ENCODE measurements at regions not wholly inside any gene's neighbourhood (a gene's known extent, or its start where the extent isn't known, plus 50 kb on each side); places are given as distances from the start of the nearest gene placed in this dataset.

DNA sequence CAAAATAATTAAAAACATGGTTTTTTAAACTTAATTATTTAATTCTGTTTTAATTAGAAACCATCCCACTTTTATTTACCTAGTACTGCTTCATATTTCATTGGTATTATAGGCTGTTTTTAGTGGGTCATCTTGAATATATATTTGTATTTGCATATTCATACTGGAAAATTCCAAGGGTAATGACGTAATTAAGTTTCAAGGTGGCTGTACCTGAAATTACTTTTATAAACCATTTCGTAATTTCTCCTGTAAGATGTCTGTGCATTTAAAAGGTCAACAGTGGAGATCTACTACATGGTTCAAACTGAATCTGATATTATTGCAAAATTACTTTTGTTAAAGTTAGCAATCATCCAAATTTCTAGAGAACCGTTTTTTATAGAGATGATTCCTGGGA lies 133.8 kb upstream of the NAALADL2 start:
- Histone ChIP-seq H3K27me3 (ENCODE audit: control insufficient read depth, insufficient read depth, low read length) (no peaks in the 10 kb centered on the region), H3K4me3 (ENCODE audit: low read depth, low read length) (no peak overlapping the region), H3K36me3 (ENCODE audit: control insufficient read depth, insufficient read depth, low read length) (no peaks in the 10 kb centered on the region), H3K4me1 (ENCODE audit: control insufficient read depth, insufficient read depth, low read length) (no peaks in the 10 kb centered on the region), H3K9me3 (ENCODE audit: control insufficient read depth, insufficient read depth, low read depth, low read length) (no peaks in the 10 kb centered on the region), H3K27ac (ENCODE audit: low read depth, low read length) (no peak overlapping the region), H3K9ac (ENCODE audit: low read length) (no peak overlapping the region)

DNA sequence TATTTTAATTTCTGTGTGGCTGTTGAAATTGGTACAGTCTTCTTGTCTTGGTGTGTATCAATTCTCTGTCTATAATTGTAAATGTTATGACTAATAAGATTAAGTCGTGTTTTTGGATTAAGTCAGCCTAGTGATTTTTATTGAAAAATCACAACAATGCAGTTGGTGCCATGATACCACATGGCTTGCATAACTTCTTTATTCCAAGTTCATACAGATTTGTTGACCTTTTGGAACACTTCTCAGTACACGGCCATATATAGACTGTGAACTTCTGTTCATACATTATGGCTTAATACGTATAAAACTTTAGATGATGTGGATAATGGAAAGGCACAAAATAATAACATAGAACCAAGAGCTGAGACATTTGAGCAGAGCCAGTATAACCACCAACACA lies 121.2 kb upstream of the NAALADL2 start:
- Histone ChIP-seq H3K4me1 (ENCODE audit: control insufficient read depth, insufficient read depth, low read length) (no peaks in the 10 kb centered on the region), H3K36me3 (ENCODE audit: control insufficient read depth, insufficient read depth, low read length) (no peaks in the 10 kb centered on the region), H3K9me3 (ENCODE audit: control insufficient read depth, insufficient read depth, low read depth, low read length) (peaks cover 9% of the 10 kb centered on the region), H3K27ac (ENCODE audit: low read depth, low read length) (no peak overlapping the region), H3K9ac (ENCODE audit: low read length) (no peak overlapping the region), H3K27me3 (ENCODE audit: control insufficient read depth, insufficient read depth, low read length) (no peaks in the 10 kb centered on the region), H3K4me3 (ENCODE audit: low read depth, low read length) (no peak overlapping the region)

DNA sequence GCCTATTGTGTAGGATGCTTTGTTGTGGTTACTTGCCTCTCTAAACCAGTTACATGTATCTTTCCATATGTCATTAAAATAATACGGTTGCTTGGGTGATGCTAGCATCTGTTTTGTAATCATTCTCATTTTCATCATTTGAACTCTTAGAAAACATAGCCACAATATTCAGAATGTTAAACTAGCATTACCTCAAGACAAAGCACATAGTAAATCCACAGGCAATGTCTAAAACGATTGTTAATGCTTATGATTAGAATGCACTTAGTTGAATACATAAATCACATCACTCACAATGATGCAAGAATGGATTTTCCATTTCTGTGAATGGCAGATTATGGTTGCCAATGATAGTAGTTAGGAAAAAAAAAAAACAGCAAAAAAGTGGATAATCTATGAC lies 110.0 kb upstream of the NAALADL2 start:
- no peak overlapping the region for H3K9ac ChIP-seq (ENCODE audit: low read length)
- no peaks in the 10 kb centered on the region for H3K4me1 ChIP-seq (ENCODE audit: control insufficient read depth, insufficient read depth, low read length)
- H3K4me3 ChIP-seq (ENCODE audit: low read depth, low read length), result no peak overlapping the region
- no peaks in the 10 kb centered on the region for H3K36me3 ChIP-seq (ENCODE audit: control insufficient read depth, insufficient read depth, low read length)
- H3K27me3 ChIP-seq (ENCODE audit: control insufficient read depth, insufficient read depth, low read length), result no peaks in the 10 kb centered on the region
- H3K27ac ChIP-seq (ENCODE audit: low read depth, low read length), result no peak overlapping the region
- H3K9me3 ChIP-seq (ENCODE audit: control insufficient read depth, insufficient read depth, low read depth, low read length), result peaks cover 4% of the 10 kb centered on the region; the same call in 1 of the 2 replicates

DNA sequence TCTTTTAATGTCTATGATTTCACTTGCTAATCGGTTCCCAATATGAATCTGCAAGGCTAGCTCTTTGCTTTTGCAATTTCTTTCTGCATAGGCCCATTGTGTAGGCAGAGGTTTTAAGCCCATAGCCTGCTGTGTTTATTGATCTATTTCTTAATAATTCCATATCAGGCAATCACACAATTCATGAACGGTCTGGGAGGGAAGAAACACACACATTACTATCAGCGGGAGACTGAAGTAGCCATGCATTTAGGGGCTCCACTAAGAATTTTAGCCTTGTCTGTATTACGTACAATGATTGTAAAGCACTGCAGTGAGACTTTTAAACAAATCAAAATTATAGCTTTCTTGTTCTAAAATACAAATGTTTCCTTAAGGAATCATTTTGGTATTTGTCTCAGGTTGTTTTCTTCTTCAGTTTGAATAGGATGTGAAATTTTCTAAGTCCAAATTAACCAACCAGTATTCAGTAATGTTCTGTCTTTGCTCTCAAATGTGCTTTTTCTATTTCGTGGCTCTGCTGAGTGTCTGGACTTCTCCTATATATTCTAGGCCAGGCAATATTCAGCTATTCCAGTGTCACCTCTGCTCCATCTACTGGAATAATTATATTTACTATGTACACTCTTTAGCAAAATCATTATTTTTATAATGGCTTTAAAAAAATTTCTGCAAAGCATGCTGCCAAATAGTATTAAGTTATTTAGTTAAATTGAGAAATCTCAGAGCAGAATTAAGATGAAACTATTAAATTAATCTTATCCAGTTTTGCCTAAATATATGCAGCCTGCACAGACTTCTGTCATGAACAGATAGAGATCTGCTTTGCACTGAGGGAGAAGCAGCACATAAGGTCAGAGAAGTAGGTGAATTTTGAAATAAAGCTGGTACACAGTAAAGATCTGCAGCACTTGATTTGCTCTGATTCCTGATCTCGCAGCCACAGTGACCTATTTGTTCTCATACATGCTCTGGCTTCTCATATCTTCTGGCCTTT lies 103.0 kb upstream of the NAALADL2 start:
- no peaks in the 10 kb centered on the region for H3K27me3 ChIP-seq (ENCODE audit: control insufficient read depth, insufficient read depth, low read length)
- H3K9me3 ChIP-seq (ENCODE audit: control insufficient read depth, insufficient read depth, low read depth, low read length), result peaks cover 4% of the 10 kb centered on the region; the same call in 1 of the 2 replicates
- H3K36me3 ChIP-seq (ENCODE audit: control insufficient read depth, insufficient read depth, low read length), result no peaks in the 10 kb centered on the region
- no peak overlapping the region for H3K9ac ChIP-seq (ENCODE audit: low read length)
- H3K4me1 ChIP-seq (ENCODE audit: control insufficient read depth, insufficient read depth, low read length), result no peaks in the 10 kb centered on the region
- H3K4me3 ChIP-seq (ENCODE audit: low read depth, low read length), result no peak overlapping the region
- no peak overlapping the region for H3K27ac ChIP-seq (ENCODE audit: low read depth, low read length)

DNA sequence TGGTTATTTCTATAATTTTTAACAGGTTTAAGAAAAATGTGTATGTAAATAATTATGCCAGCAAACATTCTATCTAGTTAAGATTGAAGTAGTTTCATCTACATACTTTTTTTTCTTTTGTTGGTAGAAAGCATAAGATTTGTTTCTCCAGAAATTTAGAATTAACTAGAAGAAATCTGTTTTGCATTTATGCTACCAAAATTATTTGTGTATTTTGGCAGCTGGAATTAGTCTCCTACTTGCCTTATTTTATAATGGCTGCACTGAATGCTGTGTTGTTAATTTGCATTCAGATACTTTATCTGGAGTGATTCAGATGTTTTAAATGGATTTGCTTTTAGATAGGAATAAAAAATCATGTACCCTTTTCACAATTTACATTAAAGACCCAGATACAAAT lies 100.2 kb upstream of the NAALADL2 start:
- Histone ChIP-seq H3K36me3 (ENCODE audit: control insufficient read depth, insufficient read depth, low read length) (no peaks in the 10 kb centered on the region), H3K9me3 (ENCODE audit: control insufficient read depth, insufficient read depth, low read depth, low read length) (no peaks in the 10 kb centered on the region), H3K27me3 (ENCODE audit: control insufficient read depth, insufficient read depth, low read length) (no peaks in the 10 kb centered on the region), H3K9ac (ENCODE audit: low read length) (no peak overlapping the region), H3K27ac (ENCODE audit: low read depth, low read length) (no peak overlapping the region), H3K4me1 (ENCODE audit: control insufficient read depth, insufficient read depth, low read length) (no peaks in the 10 kb centered on the region), H3K4me3 (ENCODE audit: low read depth, low read length) (no peak overlapping the region)

DNA sequence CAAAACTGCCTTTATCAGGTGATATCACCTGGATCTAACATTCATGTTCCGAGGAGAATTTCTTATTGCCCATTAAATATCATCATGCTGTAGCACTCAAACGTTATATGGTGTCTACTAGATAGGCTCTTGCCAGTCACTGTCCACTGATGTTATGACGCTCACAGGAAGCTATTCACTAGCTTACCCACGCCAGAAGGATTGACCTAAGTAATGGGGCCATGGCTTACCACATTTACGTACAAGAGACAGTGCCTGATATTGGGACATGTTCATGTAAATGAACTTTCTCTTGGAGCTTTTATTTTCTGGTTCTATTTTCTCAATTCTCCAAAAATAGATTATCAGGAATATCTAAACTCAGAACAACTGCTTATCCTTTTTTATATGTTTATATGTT lies 91.7 kb upstream of the NAALADL2 start:
- Histone ChIP-seq H3K36me3 (ENCODE audit: control insufficient read depth, insufficient read depth, low read length) (no peaks in the 10 kb centered on the region), H3K4me1 (ENCODE audit: control insufficient read depth, insufficient read depth, low read length) (no peaks in the 10 kb centered on the region), H3K27ac (ENCODE audit: low read depth, low read length) (no peak overlapping the region), H3K4me3 (ENCODE audit: low read depth, low read length) (no peak overlapping the region), H3K9ac (ENCODE audit: low read length) (no peak overlapping the region), H3K27me3 (ENCODE audit: control insufficient read depth, insufficient read depth, low read length) (no peaks in the 10 kb centered on the region), H3K9me3 (ENCODE audit: control insufficient read depth, insufficient read depth, low read depth, low read length) (no peaks in the 10 kb centered on the region)

DNA sequence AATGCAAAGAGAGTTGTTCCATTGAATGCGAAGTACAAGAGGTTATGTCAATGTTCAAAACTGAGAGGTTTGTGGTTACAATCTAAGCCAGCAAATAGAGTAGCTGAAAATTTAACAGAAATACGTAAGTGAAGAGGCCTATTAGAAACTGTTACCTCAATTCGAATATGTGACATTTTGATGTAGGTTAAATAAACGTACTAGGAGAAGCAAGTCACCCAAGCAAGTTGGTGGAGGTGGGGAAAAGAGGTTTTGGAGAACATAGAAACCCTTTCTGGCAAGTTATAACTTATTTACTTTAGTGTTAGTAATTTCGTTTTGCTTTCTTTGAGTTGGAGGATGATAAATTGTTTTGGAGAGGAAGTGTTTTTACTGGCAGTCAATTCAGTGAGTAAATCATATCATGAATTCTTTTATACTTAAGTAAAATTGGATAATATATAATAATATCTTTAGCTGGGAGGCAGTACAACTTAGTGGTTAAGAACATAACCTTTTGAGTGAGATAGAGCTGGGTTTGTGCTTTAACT lies 91.2 kb upstream of the NAALADL2 start:
- Histone ChIP-seq H3K9me3 (ENCODE audit: control insufficient read depth, insufficient read depth, low read depth, low read length) (no peaks in the 10 kb centered on the region), H3K36me3 (ENCODE audit: control insufficient read depth, insufficient read depth, low read length) (no peaks in the 10 kb centered on the region), H3K9ac (ENCODE audit: low read length) (no peak overlapping the region), H3K27me3 (ENCODE audit: control insufficient read depth, insufficient read depth, low read length) (no peaks in the 10 kb centered on the region), H3K4me3 (ENCODE audit: low read depth, low read length) (no peak overlapping the region), H3K27ac (ENCODE audit: low read depth, low read length) (no peak overlapping the region), H3K4me1 (ENCODE audit: control insufficient read depth, insufficient read depth, low read length) (no peaks in the 10 kb centered on the region)

DNA sequence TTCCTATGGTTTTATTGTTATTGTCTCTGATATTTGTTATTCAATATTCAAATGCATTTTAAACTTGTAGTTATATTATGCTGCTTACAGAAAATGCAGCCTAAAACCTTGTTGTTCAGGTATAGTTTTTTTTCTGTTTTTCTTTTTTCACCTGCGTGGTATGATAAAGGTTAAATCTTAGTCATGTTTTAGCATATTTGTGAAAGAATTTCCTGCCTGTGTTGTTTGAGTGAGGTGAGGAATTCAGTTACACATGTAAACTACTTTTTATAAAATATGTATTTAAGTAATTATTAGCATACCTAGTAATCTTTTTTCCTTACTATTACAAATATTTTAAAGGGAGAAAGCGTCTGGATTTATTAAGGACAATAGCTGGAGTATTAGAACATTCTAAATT lies 90.0 kb upstream of the NAALADL2 start:
- Histone ChIP-seq H3K4me3 (ENCODE audit: low read depth, low read length) (no peak overlapping the region), H3K9ac (ENCODE audit: low read length) (no peak overlapping the region), H3K4me1 (ENCODE audit: control insufficient read depth, insufficient read depth, low read length) (no peaks in the 10 kb centered on the region), H3K36me3 (ENCODE audit: control insufficient read depth, insufficient read depth, low read length) (no peaks in the 10 kb centered on the region), H3K9me3 (ENCODE audit: control insufficient read depth, insufficient read depth, low read depth, low read length) (no peaks in the 10 kb centered on the region), H3K27ac (ENCODE audit: low read depth, low read length) (no peak overlapping the region), H3K27me3 (ENCODE audit: control insufficient read depth, insufficient read depth, low read length) (no peaks in the 10 kb centered on the region)

DNA sequence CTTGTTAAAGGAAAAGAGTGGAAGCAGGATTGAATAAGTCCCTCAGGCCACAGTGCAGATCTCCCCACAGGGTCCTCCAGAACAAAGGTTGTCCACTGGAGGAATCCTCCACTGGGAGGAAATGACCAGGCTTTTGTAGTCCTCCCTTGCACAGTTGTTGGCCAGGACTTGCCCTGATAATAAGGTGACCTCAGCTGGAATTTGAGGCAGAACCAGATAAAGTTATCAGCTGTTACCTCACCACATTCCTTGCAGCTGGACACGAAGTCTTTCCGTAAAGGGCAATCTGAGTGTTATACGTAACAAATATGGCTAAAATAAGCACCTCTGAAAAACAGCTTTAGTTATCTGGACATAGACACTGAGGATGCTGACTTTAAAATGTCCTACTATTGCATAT lies 83.5 kb upstream of the NAALADL2 start:
- no peaks in the 10 kb centered on the region for H3K36me3 ChIP-seq (ENCODE audit: control insufficient read depth, insufficient read depth, low read length)
- no peak overlapping the region for H3K4me3 ChIP-seq (ENCODE audit: low read depth, low read length)
- no peak overlapping the region for H3K27ac ChIP-seq (ENCODE audit: low read depth, low read length)
- H3K9me3 ChIP-seq (ENCODE audit: control insufficient read depth, insufficient read depth, low read depth, low read length), result no peaks in the 10 kb centered on the region
- H3K27me3 ChIP-seq (ENCODE audit: control insufficient read depth, insufficient read depth, low read length), result no peaks in the 10 kb centered on the region
- no peak overlapping the region for H3K9ac ChIP-seq (ENCODE audit: low read length)
- no peaks in the 10 kb centered on the region; the same call in 1 of the 2 replicates for H3K4me1 ChIP-seq (ENCODE audit: control insufficient read depth, insufficient read depth, low read length)

DNA sequence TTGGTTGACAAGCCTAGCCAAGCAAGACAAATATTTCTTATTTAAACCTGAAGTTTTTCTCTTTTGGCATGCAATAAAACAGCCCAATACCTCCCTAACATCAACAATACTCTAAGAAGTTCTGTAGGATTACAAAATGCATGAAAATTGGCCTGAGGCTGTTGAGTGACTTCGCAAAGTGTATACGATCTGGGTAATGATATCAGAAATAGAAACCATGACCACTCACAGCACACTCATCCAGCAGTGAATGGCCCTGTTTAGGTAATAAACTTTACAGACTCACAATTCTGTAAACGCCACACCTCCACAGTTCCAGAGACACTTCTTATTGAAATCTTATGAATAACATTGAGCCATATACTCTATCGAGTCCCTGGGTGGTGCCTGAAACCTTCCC lies 83.0 kb upstream of the NAALADL2 start:
- H3K36me3 ChIP-seq (ENCODE audit: control insufficient read depth, insufficient read depth, low read length), result no peaks in the 10 kb centered on the region
- H3K9me3 ChIP-seq (ENCODE audit: control insufficient read depth, insufficient read depth, low read depth, low read length), result no peaks in the 10 kb centered on the region
- no peak overlapping the region for H3K4me3 ChIP-seq (ENCODE audit: low read depth, low read length)
- no peak overlapping the region for H3K27ac ChIP-seq (ENCODE audit: low read depth, low read length)
- H3K9ac ChIP-seq (ENCODE audit: low read length), result no peak overlapping the region
- H3K4me1 ChIP-seq (ENCODE audit: control insufficient read depth, insufficient read depth, low read length), result no peaks in the 10 kb centered on the region; the same call in 1 of the 2 replicates
- H3K27me3 ChIP-seq (ENCODE audit: control insufficient read depth, insufficient read depth, low read length), result no peaks in the 10 kb centered on the region

DNA sequence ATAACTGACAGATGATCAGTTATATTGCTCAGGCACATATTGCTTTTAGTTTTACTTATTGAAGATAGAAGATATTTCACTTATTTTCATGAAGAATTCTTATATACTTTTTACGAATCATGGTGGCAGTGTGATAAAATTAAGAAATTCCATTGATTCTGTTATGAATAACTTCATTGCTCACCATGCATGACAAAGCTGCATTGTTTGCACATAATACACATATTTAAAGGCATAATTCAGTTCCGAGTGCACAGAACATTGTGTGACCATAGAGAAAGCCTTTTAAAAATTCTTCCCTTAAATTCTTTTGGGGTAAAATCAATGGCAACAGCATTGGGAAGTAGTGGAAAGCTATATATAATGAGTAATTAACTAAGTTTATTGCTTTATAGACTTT lies 82.5 kb upstream of the NAALADL2 start:
- Histone ChIP-seq H3K4me1 (ENCODE audit: control insufficient read depth, insufficient read depth, low read length) (no peaks in the 10 kb centered on the region; the same call in 1 of the 2 replicates), H3K4me3 (ENCODE audit: low read depth, low read length) (no peak overlapping the region), H3K27me3 (ENCODE audit: control insufficient read depth, insufficient read depth, low read length) (no peaks in the 10 kb centered on the region), H3K36me3 (ENCODE audit: control insufficient read depth, insufficient read depth, low read length) (no peaks in the 10 kb centered on the region), H3K9ac (ENCODE audit: low read length) (no peak overlapping the region), H3K27ac (ENCODE audit: low read depth, low read length) (no peak overlapping the region), H3K9me3 (ENCODE audit: control insufficient read depth, insufficient read depth, low read depth, low read length) (no peaks in the 10 kb centered on the region)
